ENCODE measurements at regions not wholly inside any gene's neighbourhood (a gene's known extent, or its start where the extent isn't known, plus 50 kb on each side); places are given as distances from the start of the nearest gene placed in this dataset.

DNA sequence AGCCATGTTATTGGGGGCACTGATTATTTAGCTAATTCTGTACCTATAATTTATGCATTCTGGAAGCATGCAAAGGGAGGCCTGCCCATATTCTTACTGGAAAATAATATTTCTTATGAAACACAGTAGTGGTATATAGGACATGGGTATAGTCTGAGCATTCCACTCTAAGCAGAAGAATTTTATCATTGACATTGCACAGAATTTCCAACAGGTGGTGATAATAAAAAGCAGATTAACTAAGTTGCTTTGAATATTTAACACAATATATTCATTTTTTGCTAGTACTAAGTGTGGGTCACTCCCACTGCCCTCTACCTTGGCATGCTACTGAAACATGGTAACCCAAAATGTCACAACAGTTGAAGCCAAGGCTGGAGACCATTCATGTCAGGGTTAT is 728.8 kb upstream of the FAT3 start:
- intact Hi-C loops (cut with micrococcal nuclease), result no loop called here
- DNase-seq (ENCODE audit: low read depth, low spot score) (no peak), FAIRE-seq (no peak)
- BruUV-seq (replicated peaks), result no TSS peak
- Histone ChIP-seq H3K4me1 (ENCODE audit: control insufficient read depth, extremely low read depth, insufficient read depth, low read length) (no peaks in the 10 kb centered on the region), H2AFZ (ENCODE audit: low read depth, low read length) (no peak overlapping the region), H3K36me3 (ENCODE audit: control insufficient read depth in 2 of 2, extremely low read depth in 1 of 2, insufficient read depth in 2 of 2, low read length in 2 of 2) (no peaks in the 10 kb centered on the region), H3K9me3 (replicated peaks; ENCODE audit: control insufficient read depth, insufficient read depth, low read length) (peaks cover 4% of the 10 kb centered on the region), H3K27ac (ENCODE audit: insufficient read depth, low read depth, low read length) (no peak overlapping the region), H4K20me1 (replicated peaks; ENCODE audit: control insufficient read depth, extremely low read depth, insufficient read depth, low read length) (no peaks in the 10 kb centered on the region), H3K4me3 (replicated peaks in 1 of 3; ENCODE audit: insufficient read depth in 1 of 3, low read depth in 1 of 3, low read length in 3 of 3) (no peak overlapping the region), H3K79me2 (ENCODE audit: control insufficient read depth, insufficient read depth, low read length) (no peaks in the 10 kb centered on the region), H3K9me1 (replicated peaks; ENCODE audit: control insufficient read depth, extremely low read depth, insufficient read depth, low read length) (no peaks in the 10 kb centered on the region), H3K4me2 (ENCODE audit: insufficient read depth, low read length) (no peak overlapping the region), H3K27me3 (ENCODE audit: control insufficient read depth in 2 of 2, insufficient read depth in 2 of 2, low read length in 2 of 2) (no peaks in the 10 kb centered on the region), H3K9ac (replicated peaks; ENCODE audit: extremely low read depth, insufficient read depth, low read length) (no peak overlapping the region)
- dilution Hi-C loops (cut with MboI; ENCODE audit: extremely low pct_ligation_motif_present, low sequenced_read_pairs), result no loop called here
- ChIA-PET CTCF (no interaction called here), POLR2A (no interaction called here)
- no peak for TF ChIP-seq MYC (IDR thresholded peaks at IDR 0.05; ENCODE audit: low read depth, low read length)
- no peak for TF ChIP-seq FOS (IDR thresholded peaks at IDR 0.05; ENCODE audit: borderline replicate concordance, insufficient read depth, low read length)
- no peak for TF ChIP-seq JUN (IDR thresholded peaks at IDR 0.05; ENCODE audit: borderline replicate concordance, insufficient read depth, insufficient read length, low read depth)
- TF ChIP-seq POLR2A (IDR thresholded peaks at IDR 0.05; ENCODE audit: low read depth, low read length), result no peak
- no peak for TF ChIP-seq GATA2 (IDR thresholded peaks at IDR 0.05; ENCODE audit: insufficient read depth, insufficient read length, low read depth, low read length)
- no peak for TF ChIP-seq POLR2AphosphoS5 (IDR thresholded peaks at IDR 0.05; ENCODE audit: insufficient read depth, low read depth, low read length)
- TF ChIP-seq, protein P1, sequence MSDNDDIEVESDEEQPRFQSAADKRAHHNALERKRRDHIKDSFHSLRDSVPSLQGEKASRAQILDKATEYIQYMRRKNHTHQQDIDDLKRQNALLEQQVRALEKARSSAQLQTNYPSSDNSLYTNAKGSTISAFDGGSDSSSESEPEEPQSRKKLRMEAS (IDR thresholded peaks at IDR 0.05; ENCODE audit: insufficient read depth, insufficient read length), result no peak
- TF ChIP-seq EZH2 (IDR thresholded peaks at IDR 0.05; ENCODE audit: borderline replicate concordance, low read depth, low read length, severe bottlenecking), result no peak
- TF ChIP-seq, protein P2, sequence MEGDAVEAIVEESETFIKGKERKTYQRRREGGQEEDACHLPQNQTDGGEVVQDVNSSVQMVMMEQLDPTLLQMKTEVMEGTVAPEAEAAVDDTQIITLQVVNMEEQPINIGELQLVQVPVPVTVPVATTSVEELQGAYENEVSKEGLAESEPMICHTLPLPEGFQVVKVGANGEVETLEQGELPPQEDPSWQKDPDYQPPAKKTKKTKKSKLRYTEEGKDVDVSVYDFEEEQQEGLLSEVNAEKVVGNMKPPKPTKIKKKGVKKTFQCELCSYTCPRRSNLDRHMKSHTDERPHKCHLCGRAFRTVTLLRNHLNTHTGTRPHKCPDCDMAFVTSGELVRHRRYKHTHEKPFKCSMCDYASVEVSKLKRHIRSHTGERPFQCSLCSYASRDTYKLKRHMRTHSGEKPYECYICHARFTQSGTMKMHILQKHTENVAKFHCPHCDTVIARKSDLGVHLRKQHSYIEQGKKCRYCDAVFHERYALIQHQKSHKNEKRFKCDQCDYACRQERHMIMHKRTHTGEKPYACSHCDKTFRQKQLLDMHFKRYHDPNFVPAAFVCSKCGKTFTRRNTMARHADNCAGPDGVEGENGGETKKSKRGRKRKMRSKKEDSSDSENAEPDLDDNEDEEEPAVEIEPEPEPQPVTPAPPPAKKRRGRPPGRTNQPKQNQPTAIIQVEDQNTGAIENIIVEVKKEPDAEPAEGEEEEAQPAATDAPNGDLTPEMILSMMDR (IDR thresholded peaks at IDR 0.05; ENCODE audit: extremely low read depth in 1 of 2, insufficient read depth in 1 of 2, low read depth in 1 of 2, low read length in 2 of 2), result no peak

Data from endothelial cell of umbilical vein (primary cell).